GM19324 (cell line): ENCODE measurements at regions not wholly inside any gene's neighbourhood (a gene's known extent, or its start where the extent isn't known, plus 50 kb on each side); places are given as distances from the start of the nearest gene placed in this dataset.

Source experiments
- ATAC-seq: cut with Tn5 transposase; IDR thresholded peaks from one replicate; pipeline ENCODE4 v1.9.1; 2021; ENCODE audit warnings: mild to moderate bottlenecking, moderate library complexity; ENCODE audit not compliant: unreplicated experiment, low FRiP score

DNA sequence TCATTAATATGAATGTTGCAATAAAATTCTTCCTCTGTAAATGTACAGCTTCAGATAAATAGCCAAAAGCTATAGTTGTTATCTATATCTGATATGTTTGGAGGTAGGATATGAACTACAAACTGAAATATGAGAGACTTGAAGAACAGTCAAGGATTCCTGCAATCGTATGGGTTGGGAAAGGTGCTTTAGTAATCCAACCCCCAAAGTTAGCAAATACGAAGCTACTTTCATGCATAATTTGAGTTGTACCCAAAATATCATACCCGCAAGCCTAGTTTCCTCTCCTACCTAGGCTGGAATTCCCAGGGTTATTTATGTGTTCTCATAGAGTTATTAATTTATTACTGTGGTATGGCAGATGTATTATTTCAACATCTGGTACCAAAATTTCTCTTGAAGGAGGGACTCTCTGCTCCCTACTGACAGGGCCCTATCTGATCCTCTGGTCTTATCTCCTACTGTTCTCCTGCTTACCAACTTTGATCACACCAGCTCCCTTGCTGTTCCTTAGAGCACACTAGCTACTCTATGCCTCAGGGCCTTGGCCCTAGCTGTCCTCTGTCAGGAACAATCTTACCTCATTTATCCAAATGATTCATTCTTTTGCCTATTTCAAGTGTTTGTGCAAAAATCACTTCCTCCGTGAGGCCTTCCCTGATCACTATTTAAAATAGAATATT is 140.4 kb upstream of the CCDC54 start:
- ATAC-seq: no peak

DNA sequence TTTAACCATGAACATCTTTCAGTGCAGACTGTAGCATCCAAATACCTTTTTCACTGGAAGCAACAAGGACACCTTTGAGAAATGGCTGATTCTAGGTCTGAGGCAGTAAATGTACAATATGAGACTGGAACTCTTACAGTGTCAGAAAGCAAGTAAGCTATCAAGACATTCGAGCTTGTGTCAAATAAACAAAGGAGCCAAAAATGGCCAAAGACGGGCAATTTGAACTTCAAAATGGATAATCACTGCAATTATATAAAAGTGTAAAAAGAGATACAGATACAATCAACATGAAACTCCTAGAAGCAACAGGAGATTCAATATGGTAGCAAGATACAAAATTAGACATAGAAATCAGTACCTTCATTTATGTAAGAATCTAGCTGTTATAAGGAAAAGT is 138.5 kb upstream of the CCDC54 start:
- ATAC-seq: no peak

DNA sequence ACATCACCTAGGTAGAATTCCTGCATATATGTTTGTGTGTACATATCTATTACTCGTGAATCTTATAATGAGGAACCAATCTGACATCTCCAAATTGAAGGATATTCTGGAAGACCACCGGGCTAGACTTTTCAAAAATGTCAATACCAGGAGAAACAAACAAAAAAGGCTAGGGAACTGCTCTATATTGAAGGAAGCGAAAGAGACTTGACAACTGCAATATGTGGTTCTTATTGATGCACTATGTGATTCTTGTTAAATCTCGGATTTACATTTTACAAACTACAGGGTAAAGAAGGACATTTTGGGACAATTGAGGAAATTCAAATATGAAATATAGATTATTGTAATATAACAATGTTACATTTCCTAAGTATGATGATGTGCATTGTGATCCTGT is 137.5 kb upstream of the CCDC54 start:
- ATAC-seq: no peak

DNA sequence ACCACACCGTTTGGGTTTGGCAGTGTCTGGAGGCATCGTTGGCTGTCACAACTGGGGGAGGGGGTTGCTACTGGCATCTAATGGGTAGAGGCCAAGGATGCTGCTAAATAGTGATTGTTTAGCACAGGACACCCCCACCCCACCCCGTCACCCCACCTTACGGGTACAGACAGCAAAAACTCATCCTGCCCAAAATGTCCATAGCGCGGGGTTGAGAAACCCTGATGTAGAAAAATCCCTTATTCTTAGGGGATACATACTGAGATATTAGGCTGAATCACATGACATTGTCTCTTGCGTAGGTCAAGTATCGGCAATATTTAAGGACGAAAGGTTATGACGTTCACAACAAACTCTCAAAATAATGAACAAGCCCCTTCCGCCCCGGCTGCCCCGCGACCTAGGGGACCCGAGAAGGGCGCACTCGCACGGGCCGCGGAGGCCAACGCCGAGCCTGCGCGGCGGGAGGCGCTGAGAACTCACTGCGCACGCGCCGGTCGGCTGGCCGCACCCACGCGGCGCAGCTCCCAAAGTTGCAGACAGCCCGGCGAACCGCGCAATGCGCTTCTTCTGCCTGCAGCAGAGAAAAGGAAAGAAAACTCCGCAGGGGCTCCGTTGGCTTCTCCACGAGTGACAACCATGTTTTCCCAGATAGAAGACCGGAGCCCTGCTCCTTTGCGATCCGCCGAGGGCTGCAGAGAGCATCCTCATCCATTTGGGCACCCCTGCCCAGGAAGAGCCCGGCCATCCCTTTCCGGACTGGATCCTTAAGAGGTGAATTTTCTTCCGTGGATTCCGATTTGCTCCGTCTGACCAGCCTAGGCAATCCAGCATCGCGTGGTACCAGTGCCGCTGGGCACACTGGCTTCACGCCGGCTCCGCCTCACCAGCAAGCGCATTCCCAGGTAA is 136.8 kb upstream of the CCDC54 start:
- ATAC-seq: peak; percentile 95

- ATAC-seq: peak; percentile 54
Measured at GRCh38 chr3:107241217-107241616, 136.0 kb upstream of the CCDC54 start.

- ATAC-seq: no peak
Measured at GRCh38 chr3:107242579-107242978, 134.7 kb upstream of the CCDC54 start.

- ATAC-seq: no peak
Measured at GRCh38 chr3:107247116-107247515, 130.1 kb upstream of the CCDC54 start.

GRCh38 chr3:107249132-107249531 is 128.1 kb upstream of the CCDC54 start:
- ATAC-seq: no peak

- ATAC-seq: no peak
Measured at GRCh38 chr3:107250221-107250620, 127.0 kb upstream of the CCDC54 start.

DNA sequence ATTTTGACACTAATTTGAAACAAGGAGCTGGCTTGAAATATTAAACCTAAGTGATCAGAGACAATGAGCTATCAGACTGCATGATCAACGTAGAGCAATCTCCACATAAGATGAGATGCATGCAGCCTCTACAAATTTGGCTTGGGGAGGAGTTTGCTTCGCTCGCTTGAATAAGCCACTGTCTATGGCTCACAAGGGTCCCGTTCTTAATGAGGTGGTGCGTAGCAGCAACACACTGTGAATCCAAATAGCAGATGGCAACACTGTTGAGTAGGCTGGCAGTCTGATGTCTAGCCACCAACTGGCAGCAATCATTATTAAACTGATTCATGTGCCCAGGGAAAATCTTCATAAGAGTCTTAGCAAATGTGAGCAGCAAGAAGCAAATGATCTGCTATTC is 125.4 kb upstream of the CCDC54 start:
- ATAC-seq: no peak

- ATAC-seq: no peak
Measured at GRCh38 chr3:107256963-107257362, 120.3 kb upstream of the CCDC54 start.

DNA sequence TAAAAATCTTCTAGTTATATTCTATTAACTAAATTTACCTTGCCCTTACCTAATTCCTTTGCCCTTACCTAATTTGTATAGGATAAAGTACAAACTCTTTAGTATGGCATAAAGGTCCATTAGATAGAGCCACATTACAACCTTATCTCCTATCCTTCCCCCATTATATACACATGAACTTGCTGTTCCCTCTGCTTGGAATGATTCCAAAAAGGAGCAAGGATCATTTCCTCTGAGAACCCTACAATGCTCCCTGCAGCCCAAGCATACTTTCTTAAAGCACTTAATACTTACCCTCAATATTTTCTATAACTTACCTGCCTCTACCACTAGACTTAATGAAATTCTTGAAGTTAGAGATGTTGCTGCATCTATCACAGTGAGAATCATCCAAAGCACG is 118.9 kb upstream of the CCDC54 start:
- no peak for ATAC-seq

DNA sequence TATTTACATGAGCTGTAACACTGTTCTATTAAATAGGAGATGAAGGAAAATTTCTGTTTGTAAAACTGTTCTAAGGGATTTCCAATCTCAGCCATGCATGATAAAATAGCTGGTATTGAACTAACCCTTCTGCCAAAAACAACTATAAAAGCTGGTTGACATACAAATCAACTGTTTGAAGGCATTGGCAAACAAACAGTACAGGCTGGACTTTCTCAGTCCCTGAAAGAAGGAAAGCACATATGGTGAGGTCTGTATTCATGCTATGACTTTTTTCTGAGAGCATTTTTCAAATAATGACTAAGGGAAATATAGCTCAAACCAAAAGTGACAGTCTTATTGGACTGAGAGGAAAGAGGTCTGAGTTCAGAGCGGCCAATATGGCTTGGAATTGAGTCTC is 117.0 kb upstream of the CCDC54 start:
- ATAC-seq: no peak

DNA sequence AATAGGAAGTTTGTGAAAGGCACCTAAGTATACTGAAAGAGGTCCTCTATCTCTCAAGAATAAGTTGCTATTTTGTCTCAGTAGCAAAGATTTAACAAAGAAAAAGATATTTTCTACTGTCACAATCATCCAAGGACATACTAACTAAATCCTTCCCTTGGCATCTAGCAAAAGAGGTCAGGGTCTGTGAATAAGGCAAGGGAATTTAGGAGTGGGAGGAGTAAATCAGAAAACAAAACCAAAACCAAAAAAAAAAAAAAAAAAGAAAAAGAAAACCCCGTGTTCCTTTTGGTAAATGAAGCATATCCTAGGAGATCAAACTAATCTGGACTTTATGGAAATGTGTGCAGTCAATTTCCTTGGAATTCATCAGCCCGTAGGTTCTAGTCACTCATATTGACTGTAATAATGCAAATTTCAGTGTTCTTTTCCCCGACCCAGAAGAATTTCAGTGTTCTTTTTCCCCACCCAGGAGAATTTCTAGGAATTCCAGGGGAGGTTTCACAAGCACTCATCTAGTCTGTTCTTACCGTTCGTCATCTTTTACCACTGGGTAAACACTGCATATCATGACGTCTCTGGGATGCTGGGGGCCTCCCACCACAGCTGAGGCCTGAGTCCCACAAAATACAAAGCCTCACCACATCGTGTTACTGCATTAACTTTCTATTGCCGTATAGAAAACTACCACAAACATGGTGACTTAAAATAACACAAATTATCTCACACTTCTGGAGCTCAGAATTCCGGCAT is 113.8 kb upstream of the CCDC54 start:
- no peak for ATAC-seq

DNA sequence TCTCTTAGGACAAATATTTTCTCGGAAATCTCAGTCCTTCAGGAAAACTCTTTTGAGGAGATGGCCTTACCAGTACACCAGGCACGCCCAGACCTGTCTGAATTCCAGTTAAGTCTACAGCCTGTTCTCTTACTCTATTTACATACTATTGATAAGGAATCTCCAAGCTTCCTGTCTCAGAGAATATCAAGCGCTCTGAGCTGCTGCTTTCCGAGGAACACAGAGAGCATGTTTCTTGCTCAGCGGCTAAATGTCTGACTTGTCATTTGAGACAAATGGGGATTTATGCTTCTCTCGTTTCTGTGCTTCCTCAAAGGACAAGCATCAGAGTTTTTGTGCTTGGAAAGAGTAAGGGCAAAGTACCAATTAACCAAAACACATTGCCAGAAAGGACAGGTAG is 112.4 kb upstream of the CCDC54 start:
- ATAC-seq: no peak

DNA sequence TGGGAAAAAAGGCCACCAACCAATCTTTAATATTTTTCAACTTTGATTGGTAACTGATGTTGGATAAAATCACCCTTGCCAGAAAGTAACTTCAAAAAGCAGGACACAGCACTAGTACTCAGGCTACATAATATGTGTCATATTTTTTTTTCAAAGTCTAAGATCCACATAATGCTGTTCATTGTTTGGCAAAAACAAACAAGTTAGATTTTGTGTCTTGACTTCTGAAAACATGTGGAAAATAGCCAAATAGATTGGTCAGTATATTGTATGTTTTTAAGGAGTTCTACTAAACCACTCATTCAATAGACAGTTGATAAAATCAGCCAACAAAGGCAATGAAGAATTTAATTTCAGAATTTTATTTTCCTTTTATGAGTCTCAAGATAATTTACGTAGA is 111.7 kb upstream of the CCDC54 start:
- ATAC-seq: no peak

DNA sequence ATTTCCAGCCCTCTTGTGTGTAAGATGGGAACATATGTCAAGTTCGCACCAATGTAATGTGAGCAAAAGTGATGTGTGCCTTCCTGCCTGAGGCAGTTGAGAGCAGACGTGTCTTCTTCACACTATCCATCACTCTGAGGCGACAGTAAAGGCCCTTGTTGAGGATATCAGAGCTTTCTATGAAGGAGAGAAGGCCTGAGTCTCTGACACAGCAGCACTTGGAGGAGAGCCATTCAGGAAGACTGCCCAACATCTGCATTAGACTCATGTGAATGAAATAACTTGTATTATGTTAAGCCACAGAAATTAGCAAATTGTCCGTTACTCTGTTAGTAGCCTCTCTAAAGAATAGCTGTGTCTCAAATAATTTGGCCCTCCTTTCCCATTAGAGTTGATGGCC is 108.8 kb upstream of the CCDC54 start:
- ATAC-seq: no peak

GRCh38 chr3:107269136-107269535 is 108.1 kb upstream of the CCDC54 start:
- ATAC-seq: no peak

GRCh38 chr3:107271787-107272387 is 105.4 kb upstream of the CCDC54 start:
- ATAC-seq: peak; percentile 60

GRCh38 chr3:107272471-107272870 is 104.8 kb upstream of the CCDC54 start:
- no peak for ATAC-seq

- no peak for ATAC-seq
Measured at GRCh38 chr3:107272885-107273284, 104.4 kb upstream of the CCDC54 start.
